Parathyroid adenoma (tissue), 2 donors: ENCODE measurements at regions not wholly inside any gene's neighbourhood (a gene's known extent, or its start where the extent isn't known, plus 50 kb on each side); places are given as distances from the start of the nearest gene placed in this dataset.

Source experiments
- H2AFZ ChIP-seq: fragments of 300-600 bp; sonication (generic); one replicate; pipeline ENCODE4 v1.7.0; 2017; ENCODE audit warnings: antibody characterized with exemption, mild to moderate bottlenecking
- H3K27ac ChIP-seq: fragments of 300-600 bp; sonication (generic); one replicate; pipeline ENCODE4 v1.7.0; 2017
- H3K27me3 ChIP-seq: fragments of 300-600 bp; sonication (generic); one replicate; pipeline ENCODE4 v1.7.0; 2017; ENCODE audit warnings: low read length; ENCODE audit not compliant: control insufficient read depth, insufficient read depth
- H3K36me3 ChIP-seq: fragments of 300-600 bp; sonication (generic); one replicate; pipeline ENCODE4 v1.7.0; 2017; ENCODE audit warnings: low read length; ENCODE audit not compliant: control insufficient read depth, insufficient read depth
- H3K4me1 ChIP-seq: fragments of 300-600 bp; sonication (generic); one replicate; pipeline ENCODE4 v1.7.0; 2017; ENCODE audit warnings: control low read depth
- H3K4me2 ChIP-seq: fragments of 300-600 bp; sonication (generic); one replicate; pipeline ENCODE4 v1.7.0; 2017; ENCODE audit warnings: low read length
- H3K4me3 ChIP-seq: fragments of 300-600 bp; sonication (generic); one replicate; pipeline ENCODE4 v1.7.0; 2017; ENCODE audit warnings: low read depth, low read length
- H3K79me2 ChIP-seq: fragments of 300-600 bp; sonication (generic); one replicate; pipeline ENCODE4 v1.7.0; 2017; ENCODE audit warnings: control low read depth
- H3K9ac ChIP-seq: fragments of 300-600 bp; sonication (generic); one replicate; pipeline ENCODE4 v1.7.0; 2017; ENCODE audit warnings: mild to moderate bottlenecking
- H3K9me3 ChIP-seq: fragments of 300-600 bp; sonication (generic); one replicate; pipeline ENCODE4 v1.7.0; 2017; ENCODE audit warnings: low read length; ENCODE audit not compliant: control insufficient read depth
- TF ChIP-seq, protein P1 (sequence below): fragments of 300-600 bp; sonication (generic); IDR thresholded peaks from one replicate; pipeline ENCODE4 v1.7.0; 2017; ENCODE audit warnings: antibody characterized with exemption, mild to moderate bottlenecking
- donor health status: primary hyperparathyroidism.

GRCh38 chr3:137061186-137061585, 103.4 kb downstream of the IL20RB start:
- no peak overlapping the region for H3K9ac ChIP-seq
- H2AFZ ChIP-seq = no peak overlapping the region
- no peaks in the 10 kb centered on the region for H3K27me3 ChIP-seq
- H3K27ac ChIP-seq = no peak overlapping the region
- H3K36me3 ChIP-seq = no peaks in the 10 kb centered on the region
- no peak overlapping the region for H3K4me2 ChIP-seq
- no peak overlapping the region for H3K4me3 ChIP-seq
- no peaks in the 10 kb centered on the region for H3K79me2 ChIP-seq
- no peaks in the 10 kb centered on the region for H3K9me3 ChIP-seq
- peaks cover 5% of the 10 kb centered on the region for H3K4me1 ChIP-seq
- TF ChIP-seq, protein P1, sequence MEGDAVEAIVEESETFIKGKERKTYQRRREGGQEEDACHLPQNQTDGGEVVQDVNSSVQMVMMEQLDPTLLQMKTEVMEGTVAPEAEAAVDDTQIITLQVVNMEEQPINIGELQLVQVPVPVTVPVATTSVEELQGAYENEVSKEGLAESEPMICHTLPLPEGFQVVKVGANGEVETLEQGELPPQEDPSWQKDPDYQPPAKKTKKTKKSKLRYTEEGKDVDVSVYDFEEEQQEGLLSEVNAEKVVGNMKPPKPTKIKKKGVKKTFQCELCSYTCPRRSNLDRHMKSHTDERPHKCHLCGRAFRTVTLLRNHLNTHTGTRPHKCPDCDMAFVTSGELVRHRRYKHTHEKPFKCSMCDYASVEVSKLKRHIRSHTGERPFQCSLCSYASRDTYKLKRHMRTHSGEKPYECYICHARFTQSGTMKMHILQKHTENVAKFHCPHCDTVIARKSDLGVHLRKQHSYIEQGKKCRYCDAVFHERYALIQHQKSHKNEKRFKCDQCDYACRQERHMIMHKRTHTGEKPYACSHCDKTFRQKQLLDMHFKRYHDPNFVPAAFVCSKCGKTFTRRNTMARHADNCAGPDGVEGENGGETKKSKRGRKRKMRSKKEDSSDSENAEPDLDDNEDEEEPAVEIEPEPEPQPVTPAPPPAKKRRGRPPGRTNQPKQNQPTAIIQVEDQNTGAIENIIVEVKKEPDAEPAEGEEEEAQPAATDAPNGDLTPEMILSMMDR = no peak

GRCh38 chr3:137062250-137062649, 104.5 kb downstream of the IL20RB start:
- Histone ChIP-seq H3K27ac (no peak overlapping the region), H3K79me2 (no peaks in the 10 kb centered on the region), H3K9ac (no peak overlapping the region), H3K4me3 (no peak overlapping the region), H2AFZ (no peak overlapping the region), H3K4me2 (no peak overlapping the region), H3K27me3 (no peaks in the 10 kb centered on the region), H3K4me1 (no peaks in the 10 kb centered on the region), H3K36me3 (no peaks in the 10 kb centered on the region), H3K9me3 (no peaks in the 10 kb centered on the region)
- TF ChIP-seq, protein P1 = no peak

- no peaks in the 10 kb centered on the region for H3K79me2 ChIP-seq
- H3K27me3 ChIP-seq = no peaks in the 10 kb centered on the region
- no peak overlapping the region for H3K4me3 ChIP-seq
- H2AFZ ChIP-seq = no peak overlapping the region
- H3K9me3 ChIP-seq = no peaks in the 10 kb centered on the region
- no peaks in the 10 kb centered on the region for H3K4me1 ChIP-seq
- H3K27ac ChIP-seq = no peak overlapping the region
- no peaks in the 10 kb centered on the region for H3K36me3 ChIP-seq
- TF ChIP-seq, protein P1 = no peak
- no peak overlapping the region for H3K9ac ChIP-seq
- H3K4me2 ChIP-seq = no peak overlapping the region
Measured at GRCh38 chr3:137065381-137065780, 107.6 kb downstream of the IL20RB start.

DNA sequence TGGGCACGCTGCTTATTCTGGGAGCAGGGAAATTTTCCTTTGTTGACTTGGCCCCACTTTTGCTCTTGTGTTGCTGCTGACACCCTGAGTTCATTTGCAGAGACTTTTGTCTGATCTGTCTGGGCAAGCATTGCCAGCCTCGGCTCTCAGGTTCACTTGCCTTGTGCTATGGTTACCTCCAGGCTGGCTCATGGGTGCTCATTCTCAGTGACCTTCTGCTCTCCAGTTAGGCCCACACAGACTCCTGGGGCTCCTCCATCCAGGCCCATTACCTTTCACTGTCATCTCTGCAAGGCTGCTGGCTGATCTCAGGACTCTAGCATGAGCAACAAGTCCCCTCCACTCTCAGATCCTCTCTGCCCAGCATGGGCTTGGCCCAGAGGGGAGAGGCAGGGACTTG, 108.3 kb downstream of the IL20RB start:
- no peaks in the 10 kb centered on the region for H3K79me2 ChIP-seq
- no peak overlapping the region for H3K27ac ChIP-seq
- H3K4me3 ChIP-seq = no peak overlapping the region

GRCh38 chr3:137071104-137071503, 113.3 kb downstream of the IL20RB start:
- H3K4me1 ChIP-seq = no peaks in the 10 kb centered on the region
- H3K27ac ChIP-seq = no peak overlapping the region
- H3K4me2 ChIP-seq = no peak overlapping the region
- no peaks in the 10 kb centered on the region for H3K9me3 ChIP-seq
- TF ChIP-seq, protein P1 = no peak
- no peaks in the 10 kb centered on the region for H3K79me2 ChIP-seq
- no peak overlapping the region for H2AFZ ChIP-seq
- H3K36me3 ChIP-seq = no peaks in the 10 kb centered on the region
- no peak overlapping the region for H3K4me3 ChIP-seq
- H3K9ac ChIP-seq = no peak overlapping the region
- H3K27me3 ChIP-seq = no peaks in the 10 kb centered on the region

More for the DNA sequence above, 108.3 kb downstream of the IL20RB start:
- H3K9ac ChIP-seq = no peak overlapping the region
- no peaks in the 10 kb centered on the region for H3K27me3 ChIP-seq
- TF ChIP-seq, protein P1 = no peak
- no peak overlapping the region for H2AFZ ChIP-seq
- no peak overlapping the region for H3K4me2 ChIP-seq
- no peaks in the 10 kb centered on the region for H3K9me3 ChIP-seq
- no peaks in the 10 kb centered on the region for H3K36me3 ChIP-seq
- H3K4me1 ChIP-seq = no peaks in the 10 kb centered on the region
